Raji (cell line): ENCODE measurements at regions not wholly inside any gene's neighbourhood (a gene's known extent, or its start where the extent isn't known, plus 50 kb on each side); places are given as distances from the start of the nearest gene placed in this dataset.

Experiments
- POLR2A ChIP-seq: IDR thresholded peaks from 2 replicates; pipeline ENCODE4 v1.6.1; 2011; ENCODE audit warnings: low read depth, low read length, control low read depth; ENCODE audit not compliant: insufficient read depth

DNA sequence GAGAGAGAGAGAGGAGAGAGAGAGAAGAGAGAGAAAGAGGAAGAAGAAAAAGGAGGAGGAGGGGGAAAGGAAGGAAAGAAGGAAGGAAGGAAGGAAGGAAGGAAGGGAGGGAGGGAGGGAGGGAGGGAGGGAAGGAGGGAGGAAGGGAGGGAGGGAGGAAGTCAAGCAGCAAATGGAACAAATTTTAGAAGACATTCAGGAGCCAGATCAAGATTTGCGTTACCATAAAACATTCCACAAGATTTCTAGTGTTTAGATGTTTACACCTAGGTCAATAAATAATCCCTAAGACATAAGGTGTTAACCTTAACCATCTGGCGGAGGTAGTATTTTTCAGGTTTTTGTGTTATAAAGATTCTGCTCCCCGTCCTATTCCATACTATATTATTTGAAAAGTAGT is 1320.1 kb upstream of the PRMT6 start:
- no peak for TF ChIP-seq POLR2A

DNA sequence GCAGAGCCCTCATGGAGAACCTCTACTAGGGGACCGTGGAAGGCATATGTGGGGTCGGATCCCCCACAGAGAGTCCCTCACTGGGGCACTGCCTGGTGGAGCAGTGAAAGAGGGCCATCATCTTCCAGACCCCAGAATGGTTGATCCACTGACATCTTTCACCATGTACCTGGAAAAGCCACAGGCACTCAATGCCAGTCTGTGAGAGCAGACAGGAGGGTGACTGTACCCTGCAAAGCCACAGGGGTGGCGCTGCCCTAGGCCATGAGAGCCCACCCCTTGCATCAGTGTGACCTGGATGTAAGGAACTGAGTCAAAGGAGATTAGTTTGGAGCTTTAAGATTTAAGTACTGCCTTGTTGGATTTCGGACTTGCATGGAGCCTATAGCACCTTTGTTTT is 1276.7 kb upstream of the PRMT6 start:
- TF ChIP-seq POLR2A: no peak

- no peak for TF ChIP-seq POLR2A
These were observed 1271.5 kb upstream of the PRMT6 start for GRCh38 chr1:105785021-105785420.

GRCh38 chr1:105793536-105794146 is 1262.8 kb upstream of the PRMT6 start:
- no peak for TF ChIP-seq POLR2A

DNA sequence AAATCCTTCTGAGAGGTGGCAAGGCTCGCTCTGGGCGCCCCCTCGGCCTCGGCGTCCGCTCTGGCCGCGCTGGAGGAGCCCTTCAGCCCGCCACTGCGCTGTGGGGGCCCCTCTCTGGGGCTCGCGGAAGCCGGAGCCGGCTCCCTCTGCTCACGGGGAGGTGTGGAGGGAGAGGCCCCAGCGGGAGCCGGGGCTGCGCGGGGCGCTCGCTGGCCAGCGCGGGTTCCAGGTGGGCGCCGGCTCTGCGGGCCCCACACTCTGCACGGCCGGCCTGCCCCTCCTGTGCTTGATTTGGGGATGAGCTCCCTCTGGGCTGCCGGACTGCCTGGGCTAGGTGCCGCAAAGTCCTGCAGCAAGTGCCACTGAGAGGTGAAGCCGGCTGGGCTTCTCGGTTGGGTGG is 1260.7 kb upstream of the PRMT6 start:
- no peak for TF ChIP-seq POLR2A

DNA sequence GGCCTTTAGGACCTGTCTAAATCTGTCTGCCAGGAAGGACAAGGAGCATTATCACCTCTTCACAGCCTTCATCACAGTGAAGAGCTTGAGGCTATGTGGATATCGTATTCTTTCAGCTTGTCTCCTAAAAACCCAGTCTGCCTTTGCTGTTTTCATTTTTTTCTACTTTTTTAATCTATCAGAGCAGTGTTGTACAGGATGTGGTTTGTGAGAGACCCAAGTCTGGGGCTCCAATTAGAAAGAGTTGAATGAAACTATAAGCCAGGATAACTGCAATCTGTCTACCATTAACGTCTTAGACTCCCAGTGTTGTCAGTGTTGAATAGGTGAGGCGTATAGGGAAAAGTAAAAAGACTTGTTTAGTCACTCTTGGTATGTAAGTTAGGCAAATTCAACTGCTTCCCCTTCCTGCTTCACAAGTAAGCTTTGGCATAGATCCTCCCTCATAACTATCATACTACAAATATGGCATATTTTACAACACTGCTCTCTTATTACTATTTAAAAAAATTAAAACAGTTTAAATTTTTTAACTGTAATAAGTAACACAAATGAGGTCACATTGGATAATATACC is 1225.8 kb upstream of the PRMT6 start:
- no peak for TF ChIP-seq POLR2A

DNA sequence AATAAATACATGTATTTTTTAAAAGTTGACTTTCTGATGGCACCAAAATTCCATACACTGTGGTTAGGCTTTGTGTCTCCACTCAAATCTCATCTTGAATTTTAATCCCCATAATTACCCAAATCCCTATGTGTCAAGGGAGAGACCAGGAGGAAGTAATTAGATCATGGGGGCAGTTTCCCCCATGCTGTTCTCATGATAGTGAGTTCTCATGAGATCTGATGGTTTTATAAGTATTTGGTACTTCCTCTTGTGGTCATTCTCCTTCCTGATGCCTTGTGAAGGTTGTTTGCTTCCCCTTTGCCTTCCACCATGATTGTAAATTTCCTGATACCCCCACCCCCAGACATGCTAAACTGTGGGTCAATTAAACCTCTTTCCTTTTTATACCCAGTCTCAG is 1218.4 kb upstream of the PRMT6 start:
- no peak for TF ChIP-seq POLR2A

DNA sequence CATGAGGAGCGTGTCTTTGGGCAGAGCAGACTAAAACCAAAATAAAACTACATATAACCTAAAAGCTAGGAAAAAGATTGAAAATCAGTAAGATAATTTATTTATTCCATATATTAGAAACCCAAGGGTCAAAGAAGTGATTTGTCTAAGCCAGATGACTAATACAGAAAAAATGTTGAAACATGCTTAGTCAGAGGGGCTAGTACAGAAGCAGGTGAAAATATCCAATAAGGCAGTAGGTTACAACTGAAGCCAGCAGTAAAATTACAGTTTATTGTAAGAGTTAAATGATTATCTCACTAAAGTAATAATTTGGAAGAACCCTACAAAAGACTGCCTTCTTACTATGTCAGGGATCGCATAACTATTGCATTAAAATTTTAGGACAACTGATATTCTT is 1190.9 kb upstream of the PRMT6 start:
- no peak for TF ChIP-seq POLR2A

DNA sequence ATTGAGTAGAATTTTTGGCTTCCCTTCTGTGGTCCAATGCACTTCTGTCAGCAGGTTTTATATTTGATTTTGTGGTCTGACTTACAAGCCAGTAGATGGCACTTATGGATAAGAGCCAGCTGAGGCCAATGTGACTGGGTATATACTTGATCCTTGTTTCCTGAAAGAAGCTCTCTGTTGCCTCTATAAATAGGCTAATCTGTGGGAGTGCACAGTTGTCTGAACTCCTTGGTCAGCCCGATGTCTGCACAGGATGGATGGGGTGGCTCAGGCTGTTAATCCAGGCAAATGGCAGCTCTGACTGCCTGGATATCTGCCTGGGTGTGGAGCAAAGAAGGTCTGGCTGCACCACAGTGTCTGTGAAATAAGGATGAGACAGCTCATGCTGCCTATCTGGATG is 1183.7 kb upstream of the PRMT6 start:
- no peak for TF ChIP-seq POLR2A

GRCh38 chr1:105874621-105875020 is 1181.9 kb upstream of the PRMT6 start:
- no peak for TF ChIP-seq POLR2A

GRCh38 chr1:105886309-105886708 is 1170.2 kb upstream of the PRMT6 start:
- TF ChIP-seq POLR2A: no peak

GRCh38 chr1:105891308-105891707 is 1165.2 kb upstream of the PRMT6 start:
- no peak for TF ChIP-seq POLR2A

GRCh38 chr1:105894006-105894405 is 1162.5 kb upstream of the PRMT6 start:
- TF ChIP-seq POLR2A: no peak

DNA sequence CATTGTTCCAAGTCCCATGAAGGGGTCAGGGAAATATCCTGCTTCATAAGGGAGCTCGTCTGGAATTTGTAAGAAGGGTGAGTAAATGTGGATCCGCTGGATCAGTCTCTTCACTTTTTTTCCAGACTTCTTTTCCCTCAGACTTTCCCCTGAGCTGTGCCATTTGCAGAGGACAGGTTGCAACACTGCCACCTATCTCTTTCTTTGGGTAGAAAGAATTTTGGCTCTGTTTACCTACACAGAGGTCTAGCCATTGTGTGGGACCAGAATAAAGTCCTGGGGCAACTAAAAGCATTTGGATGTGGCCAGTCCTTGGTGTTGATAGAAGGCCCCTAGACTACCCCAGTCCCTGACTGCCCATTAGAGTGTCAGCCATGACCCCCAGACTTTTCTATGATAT is 1146.7 kb upstream of the PRMT6 start:
- TF ChIP-seq POLR2A: no peak

DNA sequence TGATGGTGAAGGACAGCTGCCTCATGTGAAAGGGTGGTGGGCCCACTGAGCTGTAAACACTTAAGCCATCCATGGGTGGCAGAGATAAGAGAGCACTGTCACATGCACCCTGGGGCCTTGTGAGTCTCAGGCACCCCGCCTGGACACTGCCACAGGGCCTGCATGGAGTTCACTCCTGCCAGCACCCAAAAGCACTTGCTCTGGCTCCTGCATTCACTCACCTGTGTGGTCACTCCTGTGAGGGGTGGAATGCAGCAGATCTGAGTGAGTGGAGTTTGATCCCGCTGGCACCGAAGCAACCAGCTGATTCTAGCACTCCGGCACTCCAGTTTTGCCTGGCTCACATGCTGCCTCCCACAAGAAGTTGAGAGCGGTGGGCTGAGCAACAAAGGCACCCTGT is 1142.1 kb upstream of the PRMT6 start:
- TF ChIP-seq POLR2A: no peak

- TF ChIP-seq POLR2A: no peak
These were observed 1121.7 kb upstream of the PRMT6 start for GRCh38 chr1:105934806-105935205.

DNA sequence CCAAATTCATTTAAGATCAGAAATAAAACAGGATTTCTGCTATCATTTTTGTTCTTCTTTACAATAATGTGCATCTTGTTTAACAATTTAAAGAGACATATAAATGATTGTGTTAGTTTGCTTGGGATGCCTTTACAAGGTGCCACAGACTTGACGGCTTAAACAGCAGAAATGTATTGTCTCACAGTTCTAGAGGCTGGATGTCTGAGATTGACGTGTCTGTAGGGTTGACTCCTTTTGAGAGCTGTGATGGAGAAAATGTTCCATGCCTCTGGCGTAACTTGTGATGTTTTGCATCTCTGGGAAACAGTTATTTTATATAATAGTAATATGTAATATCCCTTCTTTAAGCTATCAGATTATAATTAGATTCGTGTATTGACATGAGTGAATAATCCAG is 1091.6 kb upstream of the PRMT6 start:
- TF ChIP-seq POLR2A: no peak

- no peak for TF ChIP-seq POLR2A
These were observed 1059.0 kb upstream of the PRMT6 start for GRCh38 chr1:105997516-105997915.

DNA sequence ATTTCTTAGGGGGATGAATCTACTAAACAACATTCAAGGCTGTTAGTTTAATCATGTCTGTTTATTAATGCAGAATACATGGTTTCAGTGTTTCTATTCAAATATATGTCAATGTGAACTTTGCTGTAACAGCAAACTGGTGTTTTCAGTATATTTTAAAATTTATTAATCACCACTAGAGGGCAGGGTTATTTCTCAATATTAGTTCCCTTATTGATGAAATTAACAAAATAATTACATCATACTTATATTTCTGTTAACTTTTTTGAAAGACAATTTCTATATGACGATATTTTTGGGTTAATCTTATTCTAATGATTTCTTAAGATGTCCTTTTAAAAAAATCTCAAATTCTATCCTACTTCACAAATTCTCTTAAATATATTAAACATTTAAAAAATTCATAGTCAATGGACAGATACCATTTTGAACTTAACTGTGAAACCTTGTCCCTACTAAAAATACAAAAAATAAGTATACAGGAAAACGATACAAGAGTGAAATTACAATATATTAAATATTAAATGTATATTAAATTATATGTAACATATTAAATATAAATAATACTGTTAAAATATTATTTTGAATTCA is 1034.1 kb upstream of the PRMT6 start:
- no peak for TF ChIP-seq POLR2A
